Fibroblast of skin of left biceps (primary cell): ENCODE measurements at regions not wholly inside any gene's neighbourhood (a gene's known extent, or its start where the extent isn't known, plus 50 kb on each side); places are given as distances from the start of the nearest gene placed in this dataset.
"Not testable (repeated sequence)": the region's sequence is repeated elsewhere in the genome, so short reads cannot be mapped to it uniquely, and the experiment has no call there.

Experiments used
- DNase-seq, 2 experiments: peaks; one replicate each; pipeline ENCODE4 v3.0.0-alpha.2; 2013; ENCODE audit warnings: low read depth in 2 of 2

GRCh38 chr5:96173366-96173765, 211.7 kb upstream of the ELL2 start:
- DNase-seq = no peak

GRCh38 chr5:96172436-96172835, 210.8 kb upstream of the ELL2 start:
- peak; percentile 91 to 94 for DNase-seq

GRCh38 chr5:96171973-96172372, 210.3 kb upstream of the ELL2 start:
- DNase-seq = not testable (repeated sequence)

- DNase-seq = not testable (repeated sequence)
Measured at GRCh38 chr5:96170481-96171125, 209.0 kb upstream of the ELL2 start.

GRCh38 chr5:96168833-96169232, 207.2 kb upstream of the ELL2 start:
- DNase-seq = not testable (repeated sequence)

- no peak for DNase-seq
Measured at GRCh38 chr5:96159043-96159442, 197.4 kb upstream of the ELL2 start.

GRCh38 chr5:96157841-96158291, 196.2 kb upstream of the ELL2 start:
- no peak for DNase-seq

- no peak for DNase-seq
Measured at GRCh38 chr5:96157077-96157780, 195.6 kb upstream of the ELL2 start.

- DNase-seq = no peak
Measured at GRCh38 chr5:96155147-96155546, 193.5 kb upstream of the ELL2 start.

- DNase-seq = no peak
Measured at GRCh38 chr5:96151891-96152290, 190.2 kb upstream of the ELL2 start.

- DNase-seq = no peak
Measured at GRCh38 chr5:96150007-96150406, 188.4 kb upstream of the ELL2 start.

GRCh38 chr5:96149546-96149945, 187.9 kb upstream of the ELL2 start:
- no peak for DNase-seq

GRCh38 chr5:96149021-96149420, 187.4 kb upstream of the ELL2 start:
- DNase-seq = no peak

- DNase-seq = no peak
Measured at GRCh38 chr5:96148376-96148775, 186.7 kb upstream of the ELL2 start.

- no peak for DNase-seq
Measured at GRCh38 chr5:96147866-96148265, 186.2 kb upstream of the ELL2 start.

GRCh38 chr5:96146675-96147074, 185.0 kb upstream of the ELL2 start:
- DNase-seq = peak; percentile 68 to 72

- DNase-seq = no peak
Measured at GRCh38 chr5:96144289-96144688, 182.6 kb upstream of the ELL2 start.

GRCh38 chr5:96143450-96143849, 181.8 kb upstream of the ELL2 start:
- no peak for DNase-seq

- peak; percentile 78 to 85 for DNase-seq
Measured at GRCh38 chr5:96142786-96143434, 181.3 kb upstream of the ELL2 start.

- DNase-seq = no peak
Measured at GRCh38 chr5:96142184-96142781, 180.6 kb upstream of the ELL2 start.

- no peak for DNase-seq
Measured at GRCh38 chr5:96141749-96142148, 180.1 kb upstream of the ELL2 start.

GRCh38 chr5:96140496-96140895, 178.8 kb upstream of the ELL2 start:
- no peak for DNase-seq

GRCh38 chr5:96140084-96140483, 178.4 kb upstream of the ELL2 start:
- DNase-seq = no peak
